KOPT-K1 (cell line): ENCODE measurements at regions not wholly inside any gene's neighbourhood (a gene's known extent, or its start where the extent isn't known, plus 50 kb on each side); places are given as distances from the start of the nearest gene placed in this dataset.
"Not testable (repeated sequence)": the region's sequence is repeated elsewhere in the genome, so short reads cannot be mapped to it uniquely, and the experiment has no call there.

Experiments used
- H3K27ac ChIP-seq: fragments of 200-600 bp; sonication (generic); 2 replicates; pipeline ENCODE4 v1.5.1; 2016; ENCODE audit warnings: antibody characterized with exemption, mild to moderate bottlenecking, low read depth, low read length; ENCODE audit not compliant: poor library complexity, severe bottlenecking
- H3K36me3 ChIP-seq: fragments of 200-600 bp; sonication (generic); 2 replicates; pipeline ENCODE4 v1.5.1; 2017; ENCODE audit warnings: antibody characterized with exemption, mild to moderate bottlenecking, low read length, moderate library complexity; ENCODE audit not compliant: insufficient read depth
- H3K9me3 ChIP-seq: fragments of 200-600 bp; sonication (generic); 2 replicates; pipeline ENCODE4 v1.5.1; 2017; ENCODE audit warnings: antibody characterized with exemption, low read length, mild to moderate bottlenecking; ENCODE audit not compliant: insufficient read depth, poor library complexity, severe bottlenecking

GRCh38 chr2:34831096-34831495 is 1232.0 kb upstream of the FAM98A start:
- H3K36me3 ChIP-seq = no peaks in the 10 kb centered on the region
- H3K27ac ChIP-seq = no peak overlapping the region
- no peaks in the 10 kb centered on the region for H3K9me3 ChIP-seq

- H3K27ac ChIP-seq = no peak overlapping the region
- H3K9me3 ChIP-seq = no peaks in the 10 kb centered on the region
- H3K36me3 ChIP-seq = no peaks in the 10 kb centered on the region
Measured at GRCh38 chr2:34828481-34828880, 1229.4 kb upstream of the FAM98A start.

GRCh38 chr2:34827398-34827797 is 1228.3 kb upstream of the FAM98A start:
- H3K9me3 ChIP-seq = no peaks in the 10 kb centered on the region
- H3K36me3 ChIP-seq = no peaks in the 10 kb centered on the region
- H3K27ac ChIP-seq = no peak overlapping the region

GRCh38 chr2:34825686-34826085 is 1226.6 kb upstream of the FAM98A start:
- H3K9me3 ChIP-seq = no peaks in the 10 kb centered on the region

GRCh38 chr2:34822616-34823015 is 1223.5 kb upstream of the FAM98A start:
- Histone ChIP-seq H3K9me3 (no peaks in the 10 kb centered on the region), H3K36me3 (no peaks in the 10 kb centered on the region), H3K27ac (no peak overlapping the region)

More at GRCh38 chr2:34825686-34826085, 1226.6 kb upstream of the FAM98A start:
- Histone ChIP-seq H3K27ac (no peak overlapping the region), H3K36me3 (no peaks in the 10 kb centered on the region)

GRCh38 chr2:34815052-34815741 is 1216.1 kb upstream of the FAM98A start:
- H3K9me3 ChIP-seq = no peaks in the 10 kb centered on the region
- no peak overlapping the region for H3K27ac ChIP-seq
- H3K36me3 ChIP-seq = no peaks in the 10 kb centered on the region

- no peaks in the 10 kb centered on the region for H3K9me3 ChIP-seq
- no peak overlapping the region for H3K27ac ChIP-seq
Measured at GRCh38 chr2:34810456-34810855, 1211.4 kb upstream of the FAM98A start.

GRCh38 chr2:34808426-34808825 is 1209.3 kb upstream of the FAM98A start:
- Histone ChIP-seq H3K27ac (no peak overlapping the region), H3K9me3 (no peaks in the 10 kb centered on the region), H3K36me3 (no peaks in the 10 kb centered on the region)

More at GRCh38 chr2:34810456-34810855, 1211.4 kb upstream of the FAM98A start:
- no peaks in the 10 kb centered on the region for H3K36me3 ChIP-seq

- no peak overlapping the region for H3K27ac ChIP-seq
- H3K9me3 ChIP-seq = no peaks in the 10 kb centered on the region
- no peaks in the 10 kb centered on the region for H3K36me3 ChIP-seq
Measured at GRCh38 chr2:34806891-34807290, 1207.8 kb upstream of the FAM98A start.

- H3K9me3 ChIP-seq = no peaks in the 10 kb centered on the region
- H3K36me3 ChIP-seq = no peaks in the 10 kb centered on the region
- H3K27ac ChIP-seq = no peak overlapping the region
Measured at GRCh38 chr2:34806396-34806795, 1207.3 kb upstream of the FAM98A start.

- Histone ChIP-seq H3K9me3 (no peaks in the 10 kb centered on the region), H3K27ac (no peak overlapping the region), H3K36me3 (no peaks in the 10 kb centered on the region)
Measured at GRCh38 chr2:34799556-34799955, 1200.5 kb upstream of the FAM98A start.

- H3K36me3 ChIP-seq, H3K9me3 ChIP-seq, H3K27ac ChIP-seq: not testable (repeated sequence)
Measured at GRCh38 chr2:34795586-34795985, 1196.5 kb upstream of the FAM98A start.

- Histone ChIP-seq H3K36me3 (no peaks in the 10 kb centered on the region), H3K9me3 (no peaks in the 10 kb centered on the region), H3K27ac (no peak overlapping the region)
Measured at GRCh38 chr2:34789169-34789568, 1190.1 kb upstream of the FAM98A start.

- Histone ChIP-seq H3K36me3 (no peaks in the 10 kb centered on the region), H3K27ac (no peak overlapping the region), H3K9me3 (no peaks in the 10 kb centered on the region)
Measured at GRCh38 chr2:34787341-34787740, 1188.2 kb upstream of the FAM98A start.

- Histone ChIP-seq H3K36me3 (no peaks in the 10 kb centered on the region), H3K27ac (no peak overlapping the region), H3K9me3 (no peaks in the 10 kb centered on the region)
Measured at GRCh38 chr2:34785206-34785785, 1186.2 kb upstream of the FAM98A start.

GRCh38 chr2:34784701-34785100 is 1185.6 kb upstream of the FAM98A start:
- Histone ChIP-seq H3K27ac (no peak overlapping the region), H3K9me3 (no peaks in the 10 kb centered on the region)

More at GRCh38 chr2:34784701-34785100, 1185.6 kb upstream of the FAM98A start:
- H3K36me3 ChIP-seq = no peaks in the 10 kb centered on the region
